ENCODE measurements at regions not wholly inside any gene's neighbourhood (a gene's known extent, or its start where the extent isn't known, plus 50 kb on each side); places are given as distances from the start of the nearest gene placed in this dataset.

- TF ChIP-seq, protein P1, sequence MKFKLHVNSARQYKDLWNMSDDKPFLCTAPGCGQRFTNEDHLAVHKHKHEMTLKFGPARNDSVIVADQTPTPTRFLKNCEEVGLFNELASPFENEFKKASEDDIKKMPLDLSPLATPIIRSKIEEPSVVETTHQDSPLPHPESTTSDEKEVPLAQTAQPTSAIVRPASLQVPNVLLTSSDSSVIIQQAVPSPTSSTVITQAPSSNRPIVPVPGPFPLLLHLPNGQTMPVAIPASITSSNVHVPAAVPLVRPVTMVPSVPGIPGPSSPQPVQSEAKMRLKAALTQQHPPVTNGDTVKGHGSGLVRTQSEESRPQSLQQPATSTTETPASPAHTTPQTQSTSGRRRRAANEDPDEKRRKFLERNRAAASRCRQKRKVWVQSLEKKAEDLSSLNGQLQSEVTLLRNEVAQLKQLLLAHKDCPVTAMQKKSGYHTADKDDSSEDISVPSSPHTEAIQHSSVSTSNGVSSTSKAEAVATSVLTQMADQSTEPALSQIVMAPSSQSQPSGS (IDR thresholded peaks at IDR 0.05; ENCODE audit: low read length): no peak
- TF ChIP-seq, protein P2, sequence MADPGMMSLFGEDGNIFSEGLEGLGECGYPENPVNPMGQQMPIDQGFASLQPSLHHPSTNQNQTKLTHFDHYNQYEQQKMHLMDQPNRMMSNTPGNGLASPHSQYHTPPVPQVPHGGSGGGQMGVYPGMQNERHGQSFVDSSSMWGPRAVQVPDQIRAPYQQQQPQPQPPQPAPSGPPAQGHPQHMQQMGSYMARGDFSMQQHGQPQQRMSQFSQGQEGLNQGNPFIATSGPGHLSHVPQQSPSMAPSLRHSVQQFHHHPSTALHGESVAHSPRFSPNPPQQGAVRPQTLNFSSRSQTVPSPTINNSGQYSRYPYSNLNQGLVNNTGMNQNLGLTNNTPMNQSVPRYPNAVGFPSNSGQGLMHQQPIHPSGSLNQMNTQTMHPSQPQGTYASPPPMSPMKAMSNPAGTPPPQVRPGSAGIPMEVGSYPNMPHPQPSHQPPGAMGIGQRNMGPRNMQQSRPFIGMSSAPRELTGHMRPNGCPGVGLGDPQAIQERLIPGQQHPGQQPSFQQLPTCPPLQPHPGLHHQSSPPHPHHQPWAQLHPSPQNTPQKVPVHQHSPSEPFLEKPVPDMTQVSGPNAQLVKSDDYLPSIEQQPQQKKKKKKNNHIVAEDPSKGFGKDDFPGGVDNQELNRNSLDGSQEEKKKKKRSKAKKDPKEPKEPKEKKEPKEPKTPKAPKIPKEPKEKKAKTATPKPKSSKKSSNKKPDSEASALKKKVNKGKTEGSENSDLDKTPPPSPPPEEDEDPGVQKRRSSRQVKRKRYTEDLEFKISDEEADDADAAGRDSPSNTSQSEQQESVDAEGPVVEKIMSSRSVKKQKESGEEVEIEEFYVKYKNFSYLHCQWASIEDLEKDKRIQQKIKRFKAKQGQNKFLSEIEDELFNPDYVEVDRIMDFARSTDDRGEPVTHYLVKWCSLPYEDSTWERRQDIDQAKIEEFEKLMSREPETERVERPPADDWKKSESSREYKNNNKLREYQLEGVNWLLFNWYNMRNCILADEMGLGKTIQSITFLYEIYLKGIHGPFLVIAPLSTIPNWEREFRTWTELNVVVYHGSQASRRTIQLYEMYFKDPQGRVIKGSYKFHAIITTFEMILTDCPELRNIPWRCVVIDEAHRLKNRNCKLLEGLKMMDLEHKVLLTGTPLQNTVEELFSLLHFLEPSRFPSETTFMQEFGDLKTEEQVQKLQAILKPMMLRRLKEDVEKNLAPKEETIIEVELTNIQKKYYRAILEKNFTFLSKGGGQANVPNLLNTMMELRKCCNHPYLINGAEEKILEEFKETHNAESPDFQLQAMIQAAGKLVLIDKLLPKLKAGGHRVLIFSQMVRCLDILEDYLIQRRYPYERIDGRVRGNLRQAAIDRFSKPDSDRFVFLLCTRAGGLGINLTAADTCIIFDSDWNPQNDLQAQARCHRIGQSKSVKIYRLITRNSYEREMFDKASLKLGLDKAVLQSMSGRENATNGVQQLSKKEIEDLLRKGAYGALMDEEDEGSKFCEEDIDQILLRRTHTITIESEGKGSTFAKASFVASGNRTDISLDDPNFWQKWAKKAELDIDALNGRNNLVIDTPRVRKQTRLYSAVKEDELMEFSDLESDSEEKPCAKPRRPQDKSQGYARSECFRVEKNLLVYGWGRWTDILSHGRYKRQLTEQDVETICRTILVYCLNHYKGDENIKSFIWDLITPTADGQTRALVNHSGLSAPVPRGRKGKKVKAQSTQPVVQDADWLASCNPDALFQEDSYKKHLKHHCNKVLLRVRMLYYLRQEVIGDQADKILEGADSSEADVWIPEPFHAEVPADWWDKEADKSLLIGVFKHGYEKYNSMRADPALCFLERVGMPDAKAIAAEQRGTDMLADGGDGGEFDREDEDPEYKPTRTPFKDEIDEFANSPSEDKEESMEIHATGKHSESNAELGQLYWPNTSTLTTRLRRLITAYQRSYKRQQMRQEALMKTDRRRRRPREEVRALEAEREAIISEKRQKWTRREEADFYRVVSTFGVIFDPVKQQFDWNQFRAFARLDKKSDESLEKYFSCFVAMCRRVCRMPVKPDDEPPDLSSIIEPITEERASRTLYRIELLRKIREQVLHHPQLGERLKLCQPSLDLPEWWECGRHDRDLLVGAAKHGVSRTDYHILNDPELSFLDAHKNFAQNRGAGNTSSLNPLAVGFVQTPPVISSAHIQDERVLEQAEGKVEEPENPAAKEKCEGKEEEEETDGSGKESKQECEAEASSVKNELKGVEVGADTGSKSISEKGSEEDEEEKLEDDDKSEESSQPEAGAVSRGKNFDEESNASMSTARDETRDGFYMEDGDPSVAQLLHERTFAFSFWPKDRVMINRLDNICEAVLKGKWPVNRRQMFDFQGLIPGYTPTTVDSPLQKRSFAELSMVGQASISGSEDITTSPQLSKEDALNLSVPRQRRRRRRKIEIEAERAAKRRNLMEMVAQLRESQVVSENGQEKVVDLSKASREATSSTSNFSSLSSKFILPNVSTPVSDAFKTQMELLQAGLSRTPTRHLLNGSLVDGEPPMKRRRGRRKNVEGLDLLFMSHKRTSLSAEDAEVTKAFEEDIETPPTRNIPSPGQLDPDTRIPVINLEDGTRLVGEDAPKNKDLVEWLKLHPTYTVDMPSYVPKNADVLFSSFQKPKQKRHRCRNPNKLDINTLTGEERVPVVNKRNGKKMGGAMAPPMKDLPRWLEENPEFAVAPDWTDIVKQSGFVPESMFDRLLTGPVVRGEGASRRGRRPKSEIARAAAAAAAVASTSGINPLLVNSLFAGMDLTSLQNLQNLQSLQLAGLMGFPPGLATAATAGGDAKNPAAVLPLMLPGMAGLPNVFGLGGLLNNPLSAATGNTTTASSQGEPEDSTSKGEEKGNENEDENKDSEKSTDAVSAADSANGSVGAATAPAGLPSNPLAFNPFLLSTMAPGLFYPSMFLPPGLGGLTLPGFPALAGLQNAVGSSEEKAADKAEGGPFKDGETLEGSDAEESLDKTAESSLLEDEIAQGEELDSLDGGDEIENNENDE (IDR thresholded peaks at IDR 0.05; ENCODE audit: insufficient replicate concordance, low read length): no peak
These were observed 230.3 kb upstream of the TCF4 start (continued) for GRCh38 chr18:55818284-55818683.

Data from H1 (cell line).